ENCODE measurements at regions not wholly inside any gene's neighbourhood (a gene's known extent, or its start where the extent isn't known, plus 50 kb on each side); places are given as distances from the start of the nearest gene placed in this dataset.

DNA sequence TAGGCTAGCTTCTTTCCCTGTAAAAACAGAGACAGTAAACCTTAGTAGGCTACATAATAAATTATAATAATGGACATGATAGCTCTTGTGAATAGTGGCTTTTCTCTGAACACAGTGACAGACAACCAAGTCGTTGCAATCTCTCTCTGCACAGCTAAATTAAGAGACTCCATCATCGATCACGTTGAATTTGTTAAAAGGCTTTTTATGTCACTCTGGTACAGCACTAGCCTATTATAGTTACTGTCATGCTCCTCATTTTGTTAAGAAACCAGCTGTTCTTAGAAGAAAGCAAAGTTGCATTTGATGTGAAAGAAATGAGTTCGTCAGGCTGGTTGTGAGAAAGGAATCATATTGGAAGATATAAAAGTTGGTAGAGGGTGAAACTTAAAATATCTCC, 50.3 kb upstream of the ARHGAP28 start:
- H3K4me3 ChIP-seq, result no peak overlapping the region
- H3K4me1 ChIP-seq (ENCODE audit: low read depth), result no peaks in the 10 kb centered on the region
- intact Hi-C loops (cut with DNase I, micrococcal nuclease), result no loop called here
- DNase-seq, result no peak
- TF ChIP-seq, protein P1, sequence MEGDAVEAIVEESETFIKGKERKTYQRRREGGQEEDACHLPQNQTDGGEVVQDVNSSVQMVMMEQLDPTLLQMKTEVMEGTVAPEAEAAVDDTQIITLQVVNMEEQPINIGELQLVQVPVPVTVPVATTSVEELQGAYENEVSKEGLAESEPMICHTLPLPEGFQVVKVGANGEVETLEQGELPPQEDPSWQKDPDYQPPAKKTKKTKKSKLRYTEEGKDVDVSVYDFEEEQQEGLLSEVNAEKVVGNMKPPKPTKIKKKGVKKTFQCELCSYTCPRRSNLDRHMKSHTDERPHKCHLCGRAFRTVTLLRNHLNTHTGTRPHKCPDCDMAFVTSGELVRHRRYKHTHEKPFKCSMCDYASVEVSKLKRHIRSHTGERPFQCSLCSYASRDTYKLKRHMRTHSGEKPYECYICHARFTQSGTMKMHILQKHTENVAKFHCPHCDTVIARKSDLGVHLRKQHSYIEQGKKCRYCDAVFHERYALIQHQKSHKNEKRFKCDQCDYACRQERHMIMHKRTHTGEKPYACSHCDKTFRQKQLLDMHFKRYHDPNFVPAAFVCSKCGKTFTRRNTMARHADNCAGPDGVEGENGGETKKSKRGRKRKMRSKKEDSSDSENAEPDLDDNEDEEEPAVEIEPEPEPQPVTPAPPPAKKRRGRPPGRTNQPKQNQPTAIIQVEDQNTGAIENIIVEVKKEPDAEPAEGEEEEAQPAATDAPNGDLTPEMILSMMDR (IDR thresholded peaks at IDR 0.05), result no peak
- ATAC-seq, result no peak
- H3K9me3 ChIP-seq, result no peaks in the 10 kb centered on the region
- no peaks in the 10 kb centered on the region for H3K36me3 ChIP-seq (ENCODE audit: low read depth)

All from mucosa of descending colon (tissue), 3 donors.